GM12865 (cell line): ENCODE measurements at regions not wholly inside any gene's neighbourhood (a gene's known extent, or its start where the extent isn't known, plus 50 kb on each side); places are given as distances from the start of the nearest gene placed in this dataset.
A peak's percentile ranks its signal among the peaks of the same experiment; 100 is the strongest.
"Not testable (repeated sequence)": the region's sequence is repeated elsewhere in the genome, so short reads cannot be mapped to it uniquely, and the experiment has no call there.

Experiments used
- DNase-seq: peaks from one replicate; pipeline ENCODE4 v3.0.0; 2010; ENCODE audit warnings: low read depth
- H3K4me3 ChIP-seq: 2 replicates; pipeline ENCODE4 v1.5.1; 2011; ENCODE audit warnings: mild to moderate bottlenecking, low read depth, low read length, control low read depth
- CTCF ChIP-seq: IDR thresholded peaks from 2 replicates; pipeline ENCODE4 v1.5.1; 2011; ENCODE audit warnings: low read length, control low read depth, low read depth, inconsistent platforms; ENCODE audit not compliant: insufficient read depth; ENCODE audit errors: missing control alignments

GRCh38 chr3:182516597-182517336, 276.5 kb upstream of the ATP11B start:
- H3K4me3 ChIP-seq: no peak overlapping the region
- TF ChIP-seq CTCF: no peak
- DNase-seq: peak; percentile 60

GRCh38 chr3:182519569-182519968, 273.7 kb upstream of the ATP11B start:
- TF ChIP-seq CTCF: no peak
- no peak for DNase-seq
- no peak overlapping the region for H3K4me3 ChIP-seq

GRCh38 chr3:182521339-182521738, 272.0 kb upstream of the ATP11B start:
- H3K4me3 ChIP-seq: no peak overlapping the region
- peak; percentile 15 for DNase-seq
- no peak for TF ChIP-seq CTCF

GRCh38 chr3:182523424-182523823, 269.9 kb upstream of the ATP11B start:
- H3K4me3 ChIP-seq, DNase-seq: not testable (repeated sequence)

- no peak overlapping the region for H3K4me3 ChIP-seq
- no peak for DNase-seq
- TF ChIP-seq CTCF: no peak
Observed at GRCh38 chr3:182523836-182524235, 269.5 kb upstream of the ATP11B start.

GRCh38 chr3:182524711-182525401, 268.4 kb upstream of the ATP11B start:
- TF ChIP-seq CTCF: no peak
- DNase-seq: no peak
- no peak overlapping the region for H3K4me3 ChIP-seq

- no peak for DNase-seq
- H3K4me3 ChIP-seq: no peak overlapping the region
- TF ChIP-seq CTCF: no peak
Observed at GRCh38 chr3:182525766-182526374, 267.4 kb upstream of the ATP11B start.
